Neural progenitor cell (in vitro differentiated cells): ENCODE measurements at regions not wholly inside any gene's neighbourhood (a gene's known extent, or its start where the extent isn't known, plus 50 kb on each side); places are given as distances from the start of the nearest gene placed in this dataset.

Source experiments
- DNase-seq: peaks from one replicate; pipeline ENCODE4 v3.0.0-alpha.2; 2016; ENCODE audit warnings: low spot score
- H2AFZ ChIP-seq: fragments of 200-600 bp; sonication (generic); replicated peaks from 2 replicates; pipeline ENCODE4 v1.6.1; 2016; ENCODE audit warnings: antibody characterized with exemption
- H3F3A ChIP-seq: fragments of 200-600 bp; sonication (generic); 2 replicates; pipeline ENCODE4 v1.6.1; 2016; ENCODE audit warnings: antibody characterized with exemption, low read depth
- H3K27ac ChIP-seq: fragments of 200-600 bp; sonication (generic); 2 replicates; pipeline ENCODE4 v1.5.1; 2016; ENCODE audit warnings: mild to moderate bottlenecking
- H3K27me3 ChIP-seq: fragments of 200-600 bp; sonication (generic); 2 replicates; pipeline ENCODE4 v1.6.1; 2016; ENCODE audit warnings: mild to moderate bottlenecking, moderate library complexity
- H3K36me3 ChIP-seq: fragments of 200-600 bp; sonication (generic); 2 replicates; pipeline ENCODE4 v1.5.1; 2016
- H3K4me1 ChIP-seq: fragments of 200-600 bp; sonication (generic); 2 replicates; pipeline ENCODE4 v1.6.1; 2016; ENCODE audit warnings: mixed run types
- H3K4me2 ChIP-seq: fragments of 200-600 bp; sonication (generic); 2 replicates; pipeline ENCODE4 v1.6.1; 2016
- H3K4me3 ChIP-seq: fragments of 200-600 bp; sonication (generic); 2 replicates; pipeline ENCODE4 v1.5.1; 2016
- H3K79me2 ChIP-seq: fragments of 200-600 bp; sonication (generic); 2 replicates; pipeline ENCODE4 v1.6.1; 2016; ENCODE audit warnings: low read depth
- H3K9ac ChIP-seq: fragments of 200-600 bp; sonication (generic); 2 replicates; pipeline ENCODE4 v1.6.1; 2016
- H3K9me3 ChIP-seq: fragments of 200-600 bp; sonication (generic); 2 replicates; pipeline ENCODE4 v1.5.1; 2016; ENCODE audit warnings: low read depth
- H4K20me1 ChIP-seq: fragments of 200-600 bp; sonication (generic); 2 replicates; pipeline ENCODE4 v1.6.1; 2016; ENCODE audit warnings: low read depth
- H3K27ac Mint-ChIP-seq: 3 replicates; pipeline ENCODE4 v1.8.0; 2021; ENCODE audit warnings: mixed read lengths
- H3K27me3 Mint-ChIP-seq: 2 replicates; pipeline ENCODE4 v1.8.0; 2022; ENCODE audit warnings: low read depth, mild to moderate bottlenecking, inconsistent platforms, moderate library complexity, mixed read lengths; ENCODE audit not compliant: insufficient read depth
- H3K36me3 Mint-ChIP-seq: 3 replicates; pipeline ENCODE4 v1.8.0; 2021; ENCODE audit warnings: mixed read lengths
- H3K4me1 Mint-ChIP-seq: 3 replicates; pipeline ENCODE4 v1.8.0; 2021; ENCODE audit warnings: mixed read lengths
- H3K4me3 Mint-ChIP-seq: 3 replicates; pipeline ENCODE4 v1.8.0; 2021; ENCODE audit warnings: mild to moderate bottlenecking, moderate library complexity, mixed read lengths
- H3K9me3 Mint-ChIP-seq: 3 replicates; pipeline ENCODE4 v1.8.0; 2020; ENCODE audit warnings: mixed read lengths
- CTCF ChIP-seq: fragments of 200-600 bp; sonication (generic); IDR thresholded peaks from 2 replicates; pipeline ENCODE4 v1.5.1; 2017; ENCODE audit warnings: antibody characterized with exemption, mild to moderate bottlenecking
- EZH2 ChIP-seq: fragments of 200-600 bp; sonication (generic); IDR thresholded peaks from 2 replicates; pipeline ENCODE4 v1.6.1; 2017; ENCODE audit warnings: antibody characterized with exemption, mild to moderate bottlenecking, moderate library complexity
- EZH2phosphoT487 ChIP-seq: fragments of 200-600 bp; sonication (generic); IDR thresholded peaks from 2 replicates; pipeline ENCODE4 v1.6.1; 2017; ENCODE audit warnings: antibody characterized with exemption

DNA sequence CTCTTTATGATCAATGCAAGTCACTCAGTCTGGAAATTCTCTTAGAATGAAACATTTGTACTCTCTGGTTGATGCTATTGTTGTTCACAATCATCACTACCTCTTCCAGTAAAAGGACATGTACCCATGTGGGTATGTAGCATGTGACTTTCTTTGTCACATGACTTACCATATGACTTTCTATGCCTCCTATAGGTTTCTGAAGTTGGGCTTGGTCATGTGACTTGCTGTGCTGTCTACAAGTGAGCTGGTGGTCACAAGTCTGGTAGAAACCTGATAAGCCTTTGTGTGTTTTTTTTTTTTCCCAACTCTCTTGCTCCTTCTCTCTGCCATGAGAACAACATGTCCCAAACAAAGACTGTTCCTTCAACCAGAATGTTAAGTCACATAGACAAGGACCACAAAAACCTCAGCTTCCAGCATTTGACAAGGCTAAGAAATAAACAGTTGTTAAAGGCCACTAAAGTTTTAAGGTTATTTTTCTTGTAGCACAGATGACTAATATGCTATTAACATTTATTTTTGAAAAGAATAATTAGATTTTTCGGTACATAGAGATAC is 379.2 kb upstream of the SLC35B3 start:
- Histone ChIP-seq H3K36me3 (no peaks in the 10 kb centered on the region), H3K4me1 (no peaks in the 10 kb centered on the region), H3K4me2 (no peak overlapping the region), H3K9me3 (no peaks in the 10 kb centered on the region), H2AFZ (peak overlapping the region; percentile 63), H3K27ac (no peak overlapping the region), H3K9ac (no peak overlapping the region), H3K4me3 (no peak overlapping the region), H3F3A (no peaks in the 10 kb centered on the region), H3K79me2 (no peaks in the 10 kb centered on the region), H4K20me1 (no peaks in the 10 kb centered on the region), H3K27me3 (no peaks in the 10 kb centered on the region)
- Mint-ChIP-seq H3K27ac (no peak overlapping the region), H3K9me3 (no peaks in the 10 kb centered on the region), H3K36me3 (no peaks in the 10 kb centered on the region), H3K27me3 (peaks cover 3% of the 10 kb centered on the region), H3K4me3 (no peak overlapping the region), H3K4me1 (peaks cover 3% of the 10 kb centered on the region)
- TF ChIP-seq EZH2 (no peak), EZH2phosphoT487 (no peak), CTCF (no peak)
- no peak for DNase-seq

DNA sequence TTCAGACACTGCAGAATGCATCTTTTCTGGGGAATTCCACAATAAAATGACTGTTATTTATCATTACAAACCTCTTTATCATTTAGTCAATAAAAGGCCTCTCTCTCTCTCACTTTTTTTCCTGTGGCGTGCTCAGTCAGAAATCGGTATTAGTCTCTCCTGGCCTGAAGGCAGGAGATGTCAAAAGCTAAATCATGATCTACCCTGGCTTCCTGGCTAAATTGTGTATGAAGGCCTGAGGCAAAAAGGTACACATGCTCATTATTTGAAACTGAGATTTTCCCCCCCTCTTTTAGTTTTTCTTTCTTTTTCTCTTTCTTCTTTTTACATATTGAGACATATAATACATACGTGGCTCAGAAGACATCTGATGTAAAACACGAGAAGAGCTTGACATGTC is 375.0 kb upstream of the SLC35B3 start:
- Mint-ChIP-seq H3K36me3 (no peaks in the 10 kb centered on the region), H3K4me1 (peaks cover 3% of the 10 kb centered on the region)

GRCh38 chr6:8809662-8810061 is 374.3 kb upstream of the SLC35B3 start:
- Histone ChIP-seq H3K79me2 (no peaks in the 10 kb centered on the region), H2AFZ (peak overlapping the region; percentile 8)

More for the DNA sequence above, 375.0 kb upstream of the SLC35B3 start:
- peaks cover 3% of the 10 kb centered on the region for H3K27me3 Mint-ChIP-seq
- no peak overlapping the region for H3K4me3 ChIP-seq
- H3K36me3 ChIP-seq, result no peaks in the 10 kb centered on the region
- no peak overlapping the region for H3K4me2 ChIP-seq
- no peaks in the 10 kb centered on the region for H3K4me1 ChIP-seq
- H3K4me3 Mint-ChIP-seq, result no peak overlapping the region
- no peak for DNase-seq
- H3F3A ChIP-seq, result no peaks in the 10 kb centered on the region
- H3K27ac ChIP-seq, result no peak overlapping the region
- H3K79me2 ChIP-seq, result no peaks in the 10 kb centered on the region
- peak overlapping the region; percentile 8 for H2AFZ ChIP-seq
- H3K9me3 ChIP-seq, result no peaks in the 10 kb centered on the region
- TF ChIP-seq EZH2 (no peak), CTCF (no peak), EZH2phosphoT487 (no peak)
- no peaks in the 10 kb centered on the region for H4K20me1 ChIP-seq
- H3K9me3 Mint-ChIP-seq, result no peaks in the 10 kb centered on the region
- H3K27me3 ChIP-seq, result no peaks in the 10 kb centered on the region
- no peak overlapping the region for H3K27ac Mint-ChIP-seq
- H3K9ac ChIP-seq, result no peak overlapping the region

More at GRCh38 chr6:8809662-8810061, 374.3 kb upstream of the SLC35B3 start:
- Mint-ChIP-seq H3K36me3 (no peaks in the 10 kb centered on the region), H3K4me3 (no peak overlapping the region), H3K27ac (no peak overlapping the region), H3K9me3 (no peaks in the 10 kb centered on the region), H3K4me1 (peaks cover 3% of the 10 kb centered on the region), H3K27me3 (peaks cover 3% of the 10 kb centered on the region)
- TF ChIP-seq EZH2phosphoT487 (no peak), EZH2 (no peak), CTCF (no peak)
- Histone ChIP-seq H3K4me1 (no peaks in the 10 kb centered on the region), H3K27ac (no peak overlapping the region), H3K9ac (no peak overlapping the region), H3K27me3 (no peaks in the 10 kb centered on the region), H3K4me3 (no peak overlapping the region), H3K9me3 (no peaks in the 10 kb centered on the region), H3K4me2 (no peak overlapping the region), H3K36me3 (no peaks in the 10 kb centered on the region), H4K20me1 (no peaks in the 10 kb centered on the region), H3F3A (no peaks in the 10 kb centered on the region)
- no peak for DNase-seq
